HEK293 (cell line): ENCODE measurements at regions not wholly inside any gene's neighbourhood (a gene's known extent, or its start where the extent isn't known, plus 50 kb on each side); places are given as distances from the start of the nearest gene placed in this dataset.

Source experiments
- CTCF ChIA-PET: fragments of 350-600 bp; formaldehyde crosslinking; extraction: SDS; loops from one replicate; lab custom pipeline; 2021; ENCODE audit warnings: antibody characterized with exemption; lab: Yijun Ruan, JAX
- POLR2A ChIA-PET: fragments of 300-600 bp; formaldehyde crosslinking; extraction: SDS; loops from one replicate; lab custom pipeline; 2020; ENCODE audit warnings: antibody characterized with exemption, inconsistent platforms; lab: Yijun Ruan, JAX
- H3K27ac ChIP-seq: fragments of 200-500 bp; sonication (Bioruptor generic); 2 replicates; pipeline ENCODE4 v1.5.1; 2014; ENCODE audit warnings: low read depth, low read length, control low read depth, inconsistent platforms; ENCODE audit errors: extremely low read depth
- H3K36me3 ChIP-seq, 2 experiments: fragments of 200-500 bp in 1 of 2; sonication (Bioruptor generic) in 1 of 2; 1 replicate in 1 of 2; 2 replicates in 1 of 2; pipeline ENCODE4 v1.5.1; 2014 to 2017; ENCODE audit warnings: inconsistent platforms in 2 of 2, low read length in 2 of 2; ENCODE audit not compliant: control insufficient read depth in 2 of 2, insufficient read depth in 1 of 2
- H3K4me1 ChIP-seq: fragments of 200-500 bp; sonication (Bioruptor generic); 2 replicates; pipeline ENCODE4 v1.5.1; 2014; ENCODE audit warnings: mild to moderate bottlenecking, low read length, inconsistent platforms; ENCODE audit not compliant: control insufficient read depth, insufficient read depth
- H3K4me3 ChIP-seq: 2 replicates; pipeline ENCODE4 v1.5.1; 2011; ENCODE audit warnings: low read depth, mild to moderate bottlenecking, control low read depth, low read length, moderate library complexity
- H3K9me3 ChIP-seq: fragments of 200-500 bp; sonication (Bioruptor generic); 2 replicates; pipeline ENCODE4 v1.5.1; 2014; ENCODE audit warnings: low read depth, low read length, inconsistent platforms; ENCODE audit not compliant: control insufficient read depth, insufficient read depth
- BCL11B ChIP-seq: fragments of 450-650 bp; formaldehyde crosslinking; IDR thresholded peaks from 2 replicates; pipeline ENCODE4 v1.5.1; 2016; ENCODE audit warnings: low read depth, missing biosample characterization, missing genetic modification characterization
- GLIS1 ChIP-seq: fragments of 450-650 bp; formaldehyde crosslinking; IDR thresholded peaks from 2 replicates; pipeline ENCODE4 v1.5.1; 2016; ENCODE audit warnings: missing biosample characterization, missing genetic modification characterization
- HOXC10 ChIP-seq: sonication (generic); formaldehyde crosslinking; IDR thresholded peaks from 2 replicates; pipeline ENCODE4 v1.8.1; 2023; ENCODE audit warnings: mild to moderate bottlenecking, missing genetic modification reagents
- MYNN ChIP-seq: fragments of 450-650 bp; formaldehyde crosslinking; IDR thresholded peaks from 2 replicates; pipeline ENCODE4 v1.5.1; 2016; ENCODE audit warnings: missing biosample characterization, missing genetic modification characterization, borderline replicate concordance
- PBX3 ChIP-seq: sonication (generic); formaldehyde crosslinking; IDR thresholded peaks from 2 replicates; pipeline ENCODE4 v1.8.1; 2022; ENCODE audit warnings: mild to moderate bottlenecking, moderate library complexity, missing genetic modification reagents
- PRDM1 ChIP-seq: fragments of 450-650 bp; formaldehyde crosslinking; IDR thresholded peaks from 2 replicates; pipeline ENCODE4; 2016; ENCODE audit warnings: missing biosample characterization, missing genetic modification characterization
- ZBTB7A ChIP-seq: fragments of 450-650 bp; formaldehyde crosslinking; IDR thresholded peaks from 2 replicates; pipeline ENCODE4 v1.5.1; 2016; ENCODE audit warnings: low read depth, missing biosample characterization, missing genetic modification characterization
- ZFP37 ChIP-seq: fragments of 450-650 bp; formaldehyde crosslinking; IDR thresholded peaks from 2 replicates; pipeline ENCODE4 v1.5.1; 2016; ENCODE audit warnings: missing biosample characterization, missing genetic modification characterization
- ZNF10 ChIP-seq: fragments of 450-650 bp; formaldehyde crosslinking; IDR thresholded peaks from 2 replicates; pipeline ENCODE4 v1.5.1; 2017; ENCODE audit warnings: missing biosample characterization, missing genetic modification characterization
- ZNF239 ChIP-seq: fragments of 450-650 bp; formaldehyde crosslinking; IDR thresholded peaks from 2 replicates; pipeline ENCODE4 v1.5.1; 2016; ENCODE audit warnings: missing biosample characterization, missing genetic modification characterization
- ZNF26 ChIP-seq: fragments of 450-650 bp; formaldehyde crosslinking; IDR thresholded peaks from 2 replicates; pipeline ENCODE4 v1.5.1; 2016; ENCODE audit warnings: missing biosample characterization, missing genetic modification characterization
- ZNF274 ChIP-seq, 2 experiments: fragments of 200-500 bp in 1 of 2; fragments of 450-650 bp in 1 of 2; sonication (Bioruptor generic) in 1 of 2; formaldehyde crosslinking in 1 of 2; IDR thresholded peaks; 2 replicates each; pipeline versions ENCODE4 v1.5.1 to v1.6.1; 2014 to 2016; ENCODE audit warnings: borderline replicate concordance in 1 of 2, inconsistent platforms in 1 of 2, low read length in 1 of 2, missing biosample characterization in 1 of 2, missing genetic modification characterization in 1 of 2
- ZNF514 ChIP-seq: fragments of 450-650 bp; formaldehyde crosslinking; IDR thresholded peaks from 2 replicates; pipeline ENCODE4 v1.5.1; 2016; ENCODE audit warnings: missing biosample characterization, missing genetic modification characterization
- ZNF521 ChIP-seq: fragments of 450-650 bp; formaldehyde crosslinking; IDR thresholded peaks from 2 replicates; pipeline ENCODE4 v1.5.1; 2017; ENCODE audit warnings: missing biosample characterization, mild to moderate bottlenecking, missing genetic modification characterization
- ZNF549 ChIP-seq: fragments of 450-650 bp; IDR thresholded peaks from 2 replicates; pipeline ENCODE4 v1.5.1; 2018; ENCODE audit warnings: missing biosample characterization, missing genetic modification characterization, mild to moderate bottlenecking, inconsistent platforms, moderate library complexity
- ZNF571 ChIP-seq: fragments of 450-650 bp; formaldehyde crosslinking; IDR thresholded peaks from 2 replicates; pipeline ENCODE4 v1.5.0; 2017; ENCODE audit warnings: missing biosample characterization, missing genetic modification characterization
- ZNF585B ChIP-seq: fragments of 450-650 bp; formaldehyde crosslinking; IDR thresholded peaks from 2 replicates; pipeline ENCODE4 v1.5.1; 2016; ENCODE audit warnings: missing biosample characterization, missing genetic modification characterization
- ZNF658 ChIP-seq: fragments of 450-650 bp; formaldehyde crosslinking; IDR thresholded peaks from 2 replicates; pipeline ENCODE4; 2016; ENCODE audit warnings: missing biosample characterization, missing genetic modification characterization
- ZNF664 ChIP-seq: fragments of 450-650 bp; formaldehyde crosslinking; IDR thresholded peaks from 2 replicates; pipeline ENCODE4 v1.5.1; 2016; ENCODE audit warnings: missing biosample characterization, missing genetic modification characterization
- ZNF707 ChIP-seq: fragments of 450-650 bp; formaldehyde crosslinking; IDR thresholded peaks from 2 replicates; pipeline ENCODE4 v1.5.1; 2016; ENCODE audit warnings: missing biosample characterization, missing genetic modification characterization
- ZNF747 ChIP-seq: fragments of 450-650 bp; formaldehyde crosslinking; IDR thresholded peaks from 2 replicates; pipeline ENCODE4 v1.5.1; 2016; ENCODE audit warnings: missing biosample characterization, missing genetic modification characterization
- ZNF76 ChIP-seq: fragments of 450-650 bp; formaldehyde crosslinking; IDR thresholded peaks from 2 replicates; pipeline ENCODE4; 2016; ENCODE audit warnings: low read depth, missing biosample characterization, missing genetic modification characterization, borderline replicate concordance
- ZNF791 ChIP-seq: fragments of 450-650 bp; formaldehyde crosslinking; IDR thresholded peaks from 2 replicates; pipeline ENCODE4 v1.5.1; 2016; ENCODE audit warnings: missing biosample characterization, missing genetic modification characterization
- TF ChIP-seq, protein P1 (sequence below): fragments of 450-650 bp; formaldehyde crosslinking; IDR thresholded peaks from 2 replicates; pipeline ENCODE4 v1.5.1; 2016; ENCODE audit warnings: missing biosample characterization, missing genetic modification characterization
- TF ChIP-seq, protein P2 (sequence below): fragments of 450-650 bp; formaldehyde crosslinking; IDR thresholded peaks from 2 replicates; pipeline ENCODE4 v1.5.1; 2016; ENCODE audit warnings: missing biosample characterization, missing genetic modification characterization
- TF ChIP-seq, protein P3 (sequence below): fragments of 450-650 bp; formaldehyde crosslinking; IDR thresholded peaks from 2 replicates; pipeline ENCODE4 v1.5.1; 2016; ENCODE audit warnings: missing biosample characterization, missing genetic modification characterization

DNA sequence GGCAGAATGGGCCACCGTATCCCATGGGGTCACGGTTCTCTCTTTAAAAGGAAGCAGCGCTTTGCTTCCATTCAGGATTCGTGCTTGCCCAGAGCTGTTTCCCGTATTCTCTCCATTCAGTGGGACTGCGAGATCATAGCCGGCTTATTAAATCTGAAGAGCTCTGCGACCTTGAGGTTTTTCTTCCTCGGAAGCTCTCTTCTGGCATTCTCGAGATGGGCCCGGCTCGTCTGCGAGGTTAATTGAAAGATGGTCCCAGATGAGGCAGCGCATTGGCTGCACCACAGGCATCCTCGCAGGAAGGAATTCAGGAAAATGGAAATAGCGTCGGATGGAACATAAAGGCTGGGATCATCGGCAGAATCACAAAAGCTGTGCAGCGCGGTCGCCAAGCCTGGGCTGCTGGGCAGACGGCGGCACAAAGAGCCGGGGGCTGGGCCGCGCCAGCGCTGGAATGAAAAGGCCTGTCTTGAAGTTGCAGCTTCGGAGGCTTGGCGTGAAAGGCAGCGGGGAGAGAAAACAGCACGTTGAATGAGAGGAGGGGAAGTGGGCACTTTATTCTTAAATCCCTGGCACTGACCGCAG is 236.2 kb downstream of the IRX2 start:
- H3K9me3 ChIP-seq: no peaks in the 10 kb centered on the region
- no peaks in the 10 kb centered on the region for H3K4me1 ChIP-seq
- no peak overlapping the region for H3K27ac ChIP-seq
- TF ChIP-seq, protein P1, sequence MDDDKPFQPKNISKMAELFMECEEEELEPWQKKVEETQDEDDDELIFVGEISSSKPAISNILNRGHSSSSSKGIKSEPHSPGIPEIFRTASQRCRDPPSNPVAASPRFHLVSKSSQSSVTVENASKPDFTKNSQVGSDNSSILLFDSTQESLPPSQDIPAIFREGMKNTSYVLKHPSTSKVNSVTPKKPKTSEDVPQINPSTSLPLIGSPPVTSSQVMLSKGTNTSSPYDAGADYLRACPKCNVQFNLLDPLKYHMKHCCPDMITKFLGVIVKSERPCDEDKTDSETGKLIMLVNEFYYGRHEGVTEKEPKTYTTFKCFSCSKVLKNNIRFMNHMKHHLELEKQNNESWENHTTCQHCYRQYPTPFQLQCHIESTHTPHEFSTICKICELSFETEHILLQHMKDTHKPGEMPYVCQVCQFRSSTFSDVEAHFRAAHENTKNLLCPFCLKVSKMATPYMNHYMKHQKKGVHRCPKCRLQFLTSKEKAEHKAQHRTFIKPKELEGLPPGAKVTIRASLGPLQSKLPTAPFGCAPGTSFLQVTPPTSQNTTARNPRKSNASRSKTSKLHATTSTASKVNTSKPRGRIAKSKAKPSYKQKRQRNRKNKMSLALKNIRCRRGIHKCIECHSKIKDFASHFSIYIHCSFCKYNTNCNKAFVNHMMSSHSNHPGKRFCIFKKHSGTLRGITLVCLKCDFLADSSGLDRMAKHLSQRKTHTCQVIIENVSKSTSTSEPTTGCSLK (tag by site-specific recombination): no peak
- TF ChIP-seq MYNN (tag by site-specific recombination) (no peak), ZNF10 (tag by site-specific recombination) (no peak), ZNF747 (tag by site-specific recombination) (no peak), ZFP37 (tag by site-specific recombination) (no peak), ZNF26 (tag by site-specific recombination) (no peak), ZNF664 (tag by site-specific recombination) (no peak), ZNF239 (tag by site-specific recombination) (no peak), ZNF791 (no peak), ZNF521 (no peak), ZNF76 (no peak), PRDM1 (no peak), ZNF707 (tag by site-specific recombination) (no peak), ZNF549 (tag by site-specific recombination) (no peak)
- TF ChIP-seq, protein P2, sequence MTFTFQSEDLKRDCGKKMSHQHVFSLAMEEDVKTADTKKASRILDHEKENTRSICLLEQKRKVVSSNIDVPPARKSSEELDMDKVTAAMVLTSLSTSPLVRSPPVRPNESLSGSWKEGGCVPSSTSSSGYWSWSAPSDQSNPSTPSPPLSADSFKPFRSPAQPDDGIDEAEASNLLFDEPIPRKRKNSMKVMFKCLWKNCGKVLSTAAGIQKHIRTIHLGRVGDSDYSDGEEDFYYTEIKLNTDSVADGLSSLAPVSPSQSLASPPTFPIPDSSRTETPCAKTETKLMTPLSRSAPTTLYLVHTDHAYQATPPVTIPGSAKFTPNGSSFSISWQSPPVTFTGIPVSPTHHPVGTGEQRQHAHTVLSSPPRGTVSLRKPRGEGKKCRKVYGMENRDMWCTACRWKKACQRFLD (tag by site-specific recombination): no peak
- ChIA-PET CTCF (interaction anchor here (0.6 kb wide), 1 partner anchor 1587 kb away, joined by 3 read pairs; no protein-coding TSS in a partner anchor), POLR2A (no interaction called here)
- H3K4me3 ChIP-seq: no peak overlapping the region
- no peaks in the 10 kb centered on the region for H3K36me3 ChIP-seq

- ChIA-PET CTCF (no interaction called here), POLR2A (no interaction called here)
- Histone ChIP-seq H3K9me3 (no peaks in the 10 kb centered on the region), H3K27ac (no peak overlapping the region), H3K36me3 (no peaks in the 10 kb centered on the region), H3K4me1 (no peaks in the 10 kb centered on the region), H3K4me3 (no peak overlapping the region)
- TF ChIP-seq, protein P3, sequence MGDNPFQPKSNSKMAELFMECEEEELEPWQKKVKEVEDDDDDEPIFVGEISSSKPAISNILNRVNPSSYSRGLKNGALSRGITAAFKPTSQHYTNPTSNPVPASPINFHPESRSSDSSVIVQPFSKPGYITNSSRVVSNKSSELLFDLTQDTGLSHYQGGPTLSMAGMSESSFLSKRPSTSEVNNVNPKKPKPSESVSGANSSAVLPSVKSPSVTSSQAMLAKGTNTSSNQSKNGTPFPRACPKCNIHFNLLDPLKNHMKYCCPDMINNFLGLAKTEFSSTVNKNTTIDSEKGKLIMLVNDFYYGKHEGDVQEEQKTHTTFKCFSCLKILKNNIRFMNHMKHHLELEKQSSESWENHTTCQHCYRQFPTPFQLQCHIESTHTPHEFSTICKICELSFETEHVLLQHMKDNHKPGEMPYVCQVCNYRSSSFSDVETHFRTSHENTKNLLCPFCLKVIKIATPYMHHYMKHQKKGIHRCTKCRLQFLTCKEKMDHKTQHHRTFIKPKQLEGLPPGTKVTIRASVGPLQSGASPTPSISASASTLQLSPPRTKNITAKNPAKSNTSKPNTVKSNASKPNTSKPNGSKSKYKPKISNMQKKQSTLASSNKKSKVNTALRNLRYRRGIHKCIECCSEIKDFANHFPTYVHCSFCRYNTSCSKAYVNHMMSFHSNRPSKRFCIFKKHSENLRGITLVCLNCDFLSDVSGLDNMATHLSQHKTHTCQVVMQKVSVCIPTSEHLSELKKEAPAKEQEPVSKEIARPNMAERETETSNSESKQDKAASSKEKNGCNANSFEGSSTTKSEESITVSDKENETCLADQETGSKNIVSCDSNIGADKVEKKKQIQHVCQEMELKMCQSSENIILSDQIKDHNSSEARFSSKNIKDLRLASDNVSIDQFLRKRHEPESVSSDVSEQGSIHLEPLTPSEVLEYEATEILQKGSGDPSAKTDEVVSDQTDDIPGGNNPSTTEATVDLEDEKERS (tag by site-specific recombination): no peak
- TF ChIP-seq GLIS1 (tag by site-specific recombination): no peak
- TF ChIP-seq ZNF658: no peak
- TF ChIP-seq, protein P2 (tag by site-specific recombination): no peak
- no peak for TF ChIP-seq ZNF585B
- TF ChIP-seq ZNF514 (tag by site-specific recombination): no peak
- TF ChIP-seq PBX3: no peak
- TF ChIP-seq HOXC10 (CRISPR knock-in tag): no peak
- no peak for TF ChIP-seq ZNF571 (tag by site-specific recombination)
- TF ChIP-seq ZBTB7A: no peak
- TF ChIP-seq BCL11B (tag by site-specific recombination): no peak
- no peak for TF ChIP-seq ZNF274 (IDR thresholded peaks at IDR 0.05; ENCODE audit: low read length)
- TF ChIP-seq ZNF274 (tag by site-specific recombination; IDR thresholded peaks at IDR 0.05; ENCODE audit: borderline replicate concordance): no peak
These were observed 237.0 kb downstream of the IRX2 start for GRCh38 chr5:2514484-2514883.
